GM12864 (cell line): ENCODE measurements at regions not wholly inside any gene's neighbourhood (a gene's known extent, or its start where the extent isn't known, plus 50 kb on each side); places are given as distances from the start of the nearest gene placed in this dataset.

Experiments used
- DNase-seq: peaks from one replicate; pipeline ENCODE4 v3.0.0-alpha.2; 2011; ENCODE audit warnings: low read depth
- H3K4me3 ChIP-seq: 2 replicates; pipeline ENCODE4 v1.5.1; 2011; ENCODE audit warnings: mild to moderate bottlenecking, low read depth, low read length, control low read depth
- TF ChIP-seq, protein P1 (sequence below): IDR thresholded peaks from 2 replicates; pipeline ENCODE4 v1.5.1; 2011; ENCODE audit warnings: low read depth, mild to moderate bottlenecking, moderate library complexity, low read length, control low read depth, inconsistent platforms; ENCODE audit errors: missing control alignments

- TF ChIP-seq, protein P1, sequence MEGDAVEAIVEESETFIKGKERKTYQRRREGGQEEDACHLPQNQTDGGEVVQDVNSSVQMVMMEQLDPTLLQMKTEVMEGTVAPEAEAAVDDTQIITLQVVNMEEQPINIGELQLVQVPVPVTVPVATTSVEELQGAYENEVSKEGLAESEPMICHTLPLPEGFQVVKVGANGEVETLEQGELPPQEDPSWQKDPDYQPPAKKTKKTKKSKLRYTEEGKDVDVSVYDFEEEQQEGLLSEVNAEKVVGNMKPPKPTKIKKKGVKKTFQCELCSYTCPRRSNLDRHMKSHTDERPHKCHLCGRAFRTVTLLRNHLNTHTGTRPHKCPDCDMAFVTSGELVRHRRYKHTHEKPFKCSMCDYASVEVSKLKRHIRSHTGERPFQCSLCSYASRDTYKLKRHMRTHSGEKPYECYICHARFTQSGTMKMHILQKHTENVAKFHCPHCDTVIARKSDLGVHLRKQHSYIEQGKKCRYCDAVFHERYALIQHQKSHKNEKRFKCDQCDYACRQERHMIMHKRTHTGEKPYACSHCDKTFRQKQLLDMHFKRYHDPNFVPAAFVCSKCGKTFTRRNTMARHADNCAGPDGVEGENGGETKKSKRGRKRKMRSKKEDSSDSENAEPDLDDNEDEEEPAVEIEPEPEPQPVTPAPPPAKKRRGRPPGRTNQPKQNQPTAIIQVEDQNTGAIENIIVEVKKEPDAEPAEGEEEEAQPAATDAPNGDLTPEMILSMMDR = no peak
- no peak overlapping the region for H3K4me3 ChIP-seq
- no peak for DNase-seq
These were observed 665.0 kb downstream of the NR2F1-AS1 start for GRCh38 chr5:92916036-92916435.

GRCh38 chr5:92912283-92912682 is 668.7 kb downstream of the NR2F1-AS1 start:
- H3K4me3 ChIP-seq = no peak overlapping the region
- DNase-seq = no peak
- TF ChIP-seq, protein P1 = no peak

GRCh38 chr5:92911851-92912250 is 669.2 kb downstream of the NR2F1-AS1 start:
- TF ChIP-seq, protein P1 = no peak
- DNase-seq = no peak
- no peak overlapping the region for H3K4me3 ChIP-seq

GRCh38 chr5:92911293-92911692 is 669.7 kb downstream of the NR2F1-AS1 start:
- DNase-seq = no peak
- TF ChIP-seq, protein P1 = no peak
- H3K4me3 ChIP-seq = no peak overlapping the region

DNA sequence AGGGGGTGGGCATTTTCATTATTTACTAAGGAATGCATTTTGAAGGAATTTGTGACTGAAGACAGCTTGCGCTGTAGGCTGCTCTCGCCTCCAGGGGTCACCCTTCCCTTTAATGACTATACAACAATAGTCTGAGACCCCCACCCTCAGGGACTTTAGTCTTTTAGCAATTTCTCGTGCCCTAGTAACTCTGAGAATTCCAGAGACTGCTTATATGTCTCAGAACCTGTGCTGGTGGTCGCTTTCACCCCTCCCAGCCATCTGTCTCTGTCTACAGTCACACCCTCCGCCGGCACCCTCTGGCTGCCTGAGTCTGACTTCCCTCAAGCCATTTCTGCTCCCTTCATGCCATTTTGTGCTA is 671.4 kb downstream of the NR2F1-AS1 start:
- H3K4me3 ChIP-seq = no peak overlapping the region
- no peak for DNase-seq
- TF ChIP-seq, protein P1 = peak; percentile 63

DNA sequence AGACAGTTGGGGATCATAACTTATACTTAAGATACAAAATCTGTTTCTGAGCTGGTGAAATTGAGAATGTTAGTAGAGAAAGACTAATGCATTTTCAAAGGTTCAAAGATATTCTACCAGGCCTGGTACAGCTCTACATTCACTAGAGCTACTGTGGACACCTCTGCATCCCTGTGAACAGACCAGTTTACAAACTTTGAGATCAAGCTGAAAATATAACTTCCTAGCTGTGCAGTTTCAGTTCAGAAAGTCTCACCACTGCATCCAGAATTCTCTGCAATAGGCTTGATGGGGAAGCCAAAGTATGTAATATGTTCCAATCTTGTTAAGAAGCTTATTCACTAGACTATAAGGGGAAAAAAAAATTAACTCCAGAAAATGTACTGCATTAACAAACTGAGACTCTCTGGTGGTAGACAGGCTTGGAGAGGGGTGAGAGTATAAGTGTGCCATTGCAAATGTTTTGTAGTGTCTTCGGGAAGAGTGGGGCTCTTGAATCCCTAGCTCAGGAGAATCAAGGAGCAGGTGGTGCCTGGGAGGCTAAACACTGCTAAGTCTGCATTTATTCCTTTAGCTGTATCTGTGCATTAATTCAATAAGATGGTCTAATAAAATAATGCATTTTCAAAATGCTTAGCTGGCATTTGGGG is 671.9 kb downstream of the NR2F1-AS1 start:
- DNase-seq = no peak

More for the DNA sequence above, 671.9 kb downstream of the NR2F1-AS1 start:
- TF ChIP-seq, protein P1 = no peak
- no peak overlapping the region for H3K4me3 ChIP-seq
